IMR-90 (cell line): ENCODE measurements at regions not wholly inside any gene's neighbourhood (a gene's known extent, or its start where the extent isn't known, plus 50 kb on each side); places are given as distances from the start of the nearest gene placed in this dataset.

Experiments used
- ATAC-seq: fragments of 200-7000 bp; cut with Tn5 transposase; 2 replicates; pipeline ENCODE4 v1.9.1; 2020; ENCODE audit warnings: low read depth, mild to moderate bottlenecking, moderate library complexity
- BruUV-seq: library from RNA; stranded (reverse); fragments of 400-500 nt; replicated peaks from 2 replicates; lab custom pipeline; 2021; lab: Mats Ljungman, UMichigan
- CTCF ChIA-PET: fragments of 300-600 bp; formaldehyde crosslinking; extraction: SDS; loops from one replicate; lab custom pipeline; 2021; ENCODE audit warnings: antibody characterized with exemption; lab: Yijun Ruan, JAX
- POLR2A ChIA-PET: fragments of 300-600 bp; sonication (Branson Sonifier 250); formaldehyde crosslinking; loops from one replicate; lab custom pipeline; 2022; ENCODE audit warnings: antibody characterized with exemption; ENCODE audit not compliant: unreplicated experiment; lab: Charles Lee
- DNase-seq: peaks from one replicate; pipeline ENCODE4 v3.0.0; 2013
- H2AFZ ChIP-seq: replicated peaks from 2 replicates; pipeline ENCODE3; 2013; ENCODE audit warnings: low read length, mild to moderate bottlenecking; ENCODE audit not compliant: poor library complexity
- H2AK5ac ChIP-seq: 2 replicates; pipeline ENCODE4 v1.6.1; 2013; ENCODE audit warnings: low read depth, low read length, inconsistent platforms
- H2AK9ac ChIP-seq: replicated peaks from 2 replicates; pipeline ENCODE3; 2013; ENCODE audit warnings: mild to moderate bottlenecking, low read depth, low read length, moderate library complexity; ENCODE audit not compliant: poor library complexity
- H2BK120ac ChIP-seq: 2 replicates; pipeline ENCODE4 v1.6.1; 2013; ENCODE audit warnings: low read depth, low read length, inconsistent platforms
- H2BK15ac ChIP-seq: 3 replicates; pipeline ENCODE4 v1.6.1; 2013; ENCODE audit warnings: low read depth, low read length, inconsistent platforms
- H2BK20ac ChIP-seq: 2 replicates; pipeline ENCODE4 v1.6.1; 2013; ENCODE audit warnings: low read depth, mild to moderate bottlenecking, inconsistent platforms, low read length, moderate library complexity
- H2BK5ac ChIP-seq: 2 replicates; pipeline ENCODE4 v1.6.1; 2013; ENCODE audit warnings: mild to moderate bottlenecking, low read depth, low read length, inconsistent platforms; ENCODE audit not compliant: poor library complexity, severe bottlenecking
- H3K14ac ChIP-seq: replicated peaks from 2 replicates; pipeline ENCODE4 v1.6.1; 2013; ENCODE audit warnings: low read depth, low read length, inconsistent platforms
- H3K18ac ChIP-seq: 2 replicates; pipeline ENCODE4 v1.6.1; 2013; ENCODE audit warnings: low read depth, low read length, control low read depth
- H3K23ac ChIP-seq: 2 replicates; pipeline ENCODE4 v1.6.1; 2013; ENCODE audit warnings: low read depth, low read length, inconsistent platforms
- H3K27ac ChIP-seq: 2 replicates; pipeline ENCODE4 v1.5.1; 2013; ENCODE audit warnings: mild to moderate bottlenecking, control low read depth, low read length; ENCODE audit not compliant: insufficient read depth
- H3K27me3 ChIP-seq: 2 replicates; pipeline ENCODE4 v1.6.1; 2013; ENCODE audit warnings: low read length; ENCODE audit not compliant: control insufficient read depth, insufficient read depth
- H3K36me3 ChIP-seq: 2 replicates; pipeline ENCODE4 v1.6.1; 2013; ENCODE audit warnings: low read length, mixed read lengths; ENCODE audit not compliant: control insufficient read depth, insufficient read depth
- H3K4ac ChIP-seq: 2 replicates; pipeline ENCODE4 v1.6.1; 2013; ENCODE audit warnings: low read depth, low read length, inconsistent platforms
- H3K4me1 ChIP-seq: 2 replicates; pipeline ENCODE4 v1.6.1; 2013; ENCODE audit warnings: low read length, mixed read lengths; ENCODE audit not compliant: control insufficient read depth, insufficient read depth
- H3K4me2 ChIP-seq: 2 replicates; pipeline ENCODE4 v1.6.1; 2013; ENCODE audit warnings: low read depth, mild to moderate bottlenecking, control low read depth, low read length, moderate library complexity
- H3K4me3 ChIP-seq: 2 replicates; pipeline ENCODE4 v1.5.1; 2013; ENCODE audit warnings: low read depth, mild to moderate bottlenecking, control low read depth, low read length, moderate library complexity; ENCODE audit not compliant: insufficient read depth
- H3K56ac ChIP-seq: 2 replicates; pipeline ENCODE4 v1.6.1; 2013; ENCODE audit warnings: low read length, inconsistent platforms; ENCODE audit not compliant: insufficient read depth; ENCODE audit errors: extremely low read depth
- H3K79me1 ChIP-seq, 2 experiments: 2 replicates each; pipeline ENCODE4 v1.6.1; 2013; ENCODE audit warnings: low read length in 2 of 2, inconsistent platforms in 1 of 2, low read depth in 1 of 2
- H3K9ac ChIP-seq: 2 replicates; pipeline ENCODE4 v1.6.1; 2013; ENCODE audit warnings: low read depth, low read length, control low read depth
- H3K9me1 ChIP-seq: 2 replicates; pipeline ENCODE4 v1.6.1; 2013; ENCODE audit warnings: low read length, inconsistent platforms; ENCODE audit not compliant: insufficient read depth
- H3K9me3 ChIP-seq: 2 replicates; pipeline ENCODE4 v1.6.1; 2013; ENCODE audit warnings: low read length; ENCODE audit not compliant: control insufficient read depth, insufficient read depth
- H4K20me1 ChIP-seq: 2 replicates; pipeline ENCODE4 v1.6.1; 2013; ENCODE audit warnings: low read length, inconsistent platforms; ENCODE audit not compliant: insufficient read depth
- H4K5ac ChIP-seq: 2 replicates; pipeline ENCODE4 v1.6.1; 2013; ENCODE audit warnings: mild to moderate bottlenecking, low read depth, low read length, control low read depth
- H4K8ac ChIP-seq, 2 experiments: 2 replicates each; pipeline ENCODE4 v1.6.1; 2013; ENCODE audit warnings: low read depth in 2 of 2, low read length in 2 of 2, control low read depth in 1 of 2, inconsistent platforms in 1 of 2
- H4K91ac ChIP-seq: 2 replicates; pipeline ENCODE4 v1.6.1; 2013; ENCODE audit warnings: low read depth, low read length, inconsistent platforms; ENCODE audit not compliant: insufficient read depth
- BHLHE40 ChIP-seq: fragments of 150-350 bp; IDR thresholded peaks from 2 replicates; pipeline ENCODE4 v1.6.1; 2016; ENCODE audit warnings: mild to moderate bottlenecking, low read depth, low read length
- CHD1 ChIP-seq: IDR thresholded peaks from 2 replicates; pipeline ENCODE4 v1.6.1; 2012; ENCODE audit warnings: low read depth, low read length, improper control_type of control experiment
- POLR2A ChIP-seq: IDR thresholded peaks from 2 replicates; pipeline ENCODE4 v1.6.1; 2012; ENCODE audit warnings: mild to moderate bottlenecking, low read depth, low read length
- RCOR1 ChIP-seq: IDR thresholded peaks from 2 replicates; pipeline ENCODE4 v1.6.1; 2012; ENCODE audit warnings: mild to moderate bottlenecking, low read length, improper control_type of control experiment; ENCODE audit not compliant: insufficient replicate concordance
- WGBS, 2 experiments: methylation state at CpG; one replicate each; pipeline versions ENCODE4 v1.1.5 to v1.1.7; 2013; ENCODE audit warnings: missing lambda C conversion rate in 2 of 2; ENCODE audit not compliant: insufficient read length in 1 of 2; ENCODE audit errors: extremely low coverage in 2 of 2; 5-methylcytosine and 5-hydroxymethylcytosine counted together
- dilution Hi-C: fragments of 300-500 bp; cut with HindIII; formaldehyde crosslinking; loops from one replicate; pipeline ENCODE4 v1.14.3; 2018; ENCODE audit warnings: low sequenced_read_pairs; ENCODE audit not compliant: unreplicated experiment
- in situ Hi-C: fragments of 300-500 bp; cut with MboI; formaldehyde crosslinking; loops from 3 replicates; pipeline ENCODE4 v1.14.3; 2019; ENCODE audit warnings: low sequenced_read_pairs, inconsistent platforms, mixed read lengths
- intact Hi-C: fragments of 100-400 bp; cut with micrococcal nuclease; formaldehyde crosslinking; loops from 2 replicates; pipeline ENCODE4 v1.10.0; 2022

DNA sequence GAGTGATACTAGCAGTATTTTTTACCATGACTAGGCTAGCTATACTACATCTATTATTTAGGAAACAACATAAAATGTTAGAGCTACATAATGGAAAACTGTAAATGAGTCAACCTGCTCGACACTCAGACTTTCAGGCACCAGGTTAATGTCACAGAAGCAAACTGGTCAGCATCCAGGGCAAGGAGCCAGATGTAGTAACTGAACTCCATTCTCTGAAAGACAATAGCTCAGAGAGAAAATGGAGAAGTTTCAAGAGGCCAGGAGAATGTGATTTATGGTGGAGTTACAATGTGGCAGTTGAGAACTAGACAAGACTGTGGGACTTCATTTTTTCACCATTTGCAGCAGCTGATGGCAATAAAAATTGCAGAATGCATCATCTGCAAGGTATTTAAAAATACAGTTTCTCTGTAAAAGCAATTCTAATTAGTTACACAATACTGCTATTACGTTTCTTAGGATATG lies 342.7 kb upstream of the PABPC4L start:
- H3K14ac ChIP-seq, result no peak overlapping the region
- ChIA-PET CTCF (no interaction called here), POLR2A (no interaction called here)
- intact Hi-C loops (no loop called here), dilution Hi-C loops (no loop called here), in situ Hi-C loops (no loop called here)
- H3K4me1 ChIP-seq, result no peaks in the 10 kb centered on the region
- H4K91ac ChIP-seq, result no peak overlapping the region
- no peak overlapping the region for H3K56ac ChIP-seq
- TF ChIP-seq CHD1 (no peak), RCOR1 (no peak), POLR2A (no peak), BHLHE40 (no peak)
- no peak overlapping the region for H4K5ac ChIP-seq
- no peaks in the 10 kb centered on the region for H3K27me3 ChIP-seq
- peaks cover 6% of the 10 kb centered on the region for H3K9me3 ChIP-seq
- H2BK120ac ChIP-seq, result no peak overlapping the region
- H3K79me1 ChIP-seq, result no peaks in the 10 kb centered on the region
- no peak overlapping the region for H3K27ac ChIP-seq
- H4K20me1 ChIP-seq, result no peaks in the 10 kb centered on the region
- H3K4me3 ChIP-seq, result no peak overlapping the region
- H3K23ac ChIP-seq, result no peak overlapping the region
- H2BK20ac ChIP-seq, result no peak overlapping the region
- H2AK5ac ChIP-seq, result no peak overlapping the region
- H3K4me2 ChIP-seq, result no peak overlapping the region
- no peak overlapping the region for H3K9ac ChIP-seq
- no peak overlapping the region for H2AK9ac ChIP-seq
- H3K9me1 ChIP-seq, result no peaks in the 10 kb centered on the region
- WGBS, 2 experiments, result no CpG with 5 or more reads among the region's 2 CpGs
- no peaks in the 10 kb centered on the region for H3K36me3 ChIP-seq
- ATAC-seq (no peak), DNase-seq (no peak)
- H3K4ac ChIP-seq, result no peak overlapping the region
- H2BK5ac ChIP-seq, result no peak overlapping the region
- H3K18ac ChIP-seq, result no peak overlapping the region
- no peak overlapping the region for H2BK15ac ChIP-seq
- BruUV-seq, result no TSS peak
- no peak overlapping the region for H4K8ac ChIP-seq
- H2AFZ ChIP-seq, result no peak overlapping the region
